ENCODE measurements at regions not wholly inside any gene's neighbourhood (a gene's known extent, or its start where the extent isn't known, plus 50 kb on each side); places are given as distances from the start of the nearest gene placed in this dataset.

DNA sequence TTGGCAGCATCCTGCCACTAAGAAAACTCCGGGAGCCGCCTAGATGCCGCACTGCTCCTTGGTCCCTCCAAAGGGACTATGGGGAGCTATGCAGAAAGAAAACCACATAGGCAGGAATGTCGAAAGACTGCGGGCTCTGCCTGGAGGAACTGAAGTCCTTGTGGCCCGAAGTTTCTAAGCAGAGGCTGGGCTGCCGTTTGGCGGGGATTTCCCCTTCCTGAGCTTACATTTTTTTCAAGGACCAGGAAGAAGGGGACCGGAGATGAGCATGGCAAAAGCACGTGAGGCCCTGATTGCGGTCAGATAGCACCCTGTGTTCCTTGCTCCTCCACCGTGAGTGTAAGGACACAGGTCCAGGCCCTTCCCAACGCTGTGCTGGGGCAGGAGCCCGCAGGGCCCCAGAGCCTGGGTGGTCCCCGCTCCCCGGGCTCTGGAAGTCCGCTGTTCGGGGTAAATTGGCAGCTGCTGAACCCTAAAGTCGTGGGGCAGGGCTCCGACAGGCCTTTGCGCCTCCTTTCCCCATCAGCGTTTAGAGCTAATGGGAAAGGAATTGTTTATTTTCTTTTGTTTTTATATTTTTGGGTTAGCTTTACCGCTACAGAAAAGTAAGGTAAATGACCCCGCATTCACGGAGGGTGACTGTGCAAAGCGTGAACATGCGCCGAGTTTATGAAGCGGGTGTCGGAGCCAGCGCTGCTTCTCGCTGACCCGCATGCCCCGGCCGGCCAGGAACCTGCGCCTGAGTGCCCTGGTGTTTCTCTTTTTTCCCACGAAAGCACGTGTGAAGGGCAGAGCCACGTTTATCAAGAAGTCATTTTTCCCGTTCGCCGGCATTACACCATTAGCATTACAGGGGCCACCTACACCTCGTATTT is 356.5 kb upstream of the ZNF32 start:
- no peak for DNase-seq (ENCODE audit: low spot score)
- TF ChIP-seq, protein P1, sequence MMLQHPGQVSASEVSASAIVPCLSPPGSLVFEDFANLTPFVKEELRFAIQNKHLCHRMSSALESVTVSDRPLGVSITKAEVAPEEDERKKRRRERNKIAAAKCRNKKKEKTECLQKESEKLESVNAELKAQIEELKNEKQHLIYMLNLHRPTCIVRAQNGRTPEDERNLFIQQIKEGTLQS (IDR thresholded peaks at IDR 0.05): no peak
- no peak for TF ChIP-seq EGR1 (IDR thresholded peaks at IDR 0.05; ENCODE audit: low read depth in 2 of 2)
- TF ChIP-seq, protein P2, sequence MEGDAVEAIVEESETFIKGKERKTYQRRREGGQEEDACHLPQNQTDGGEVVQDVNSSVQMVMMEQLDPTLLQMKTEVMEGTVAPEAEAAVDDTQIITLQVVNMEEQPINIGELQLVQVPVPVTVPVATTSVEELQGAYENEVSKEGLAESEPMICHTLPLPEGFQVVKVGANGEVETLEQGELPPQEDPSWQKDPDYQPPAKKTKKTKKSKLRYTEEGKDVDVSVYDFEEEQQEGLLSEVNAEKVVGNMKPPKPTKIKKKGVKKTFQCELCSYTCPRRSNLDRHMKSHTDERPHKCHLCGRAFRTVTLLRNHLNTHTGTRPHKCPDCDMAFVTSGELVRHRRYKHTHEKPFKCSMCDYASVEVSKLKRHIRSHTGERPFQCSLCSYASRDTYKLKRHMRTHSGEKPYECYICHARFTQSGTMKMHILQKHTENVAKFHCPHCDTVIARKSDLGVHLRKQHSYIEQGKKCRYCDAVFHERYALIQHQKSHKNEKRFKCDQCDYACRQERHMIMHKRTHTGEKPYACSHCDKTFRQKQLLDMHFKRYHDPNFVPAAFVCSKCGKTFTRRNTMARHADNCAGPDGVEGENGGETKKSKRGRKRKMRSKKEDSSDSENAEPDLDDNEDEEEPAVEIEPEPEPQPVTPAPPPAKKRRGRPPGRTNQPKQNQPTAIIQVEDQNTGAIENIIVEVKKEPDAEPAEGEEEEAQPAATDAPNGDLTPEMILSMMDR (IDR thresholded peaks at IDR 0.05; ENCODE audit: low read depth, low read length, missing input control): no peak
- TF ChIP-seq, protein P3, sequence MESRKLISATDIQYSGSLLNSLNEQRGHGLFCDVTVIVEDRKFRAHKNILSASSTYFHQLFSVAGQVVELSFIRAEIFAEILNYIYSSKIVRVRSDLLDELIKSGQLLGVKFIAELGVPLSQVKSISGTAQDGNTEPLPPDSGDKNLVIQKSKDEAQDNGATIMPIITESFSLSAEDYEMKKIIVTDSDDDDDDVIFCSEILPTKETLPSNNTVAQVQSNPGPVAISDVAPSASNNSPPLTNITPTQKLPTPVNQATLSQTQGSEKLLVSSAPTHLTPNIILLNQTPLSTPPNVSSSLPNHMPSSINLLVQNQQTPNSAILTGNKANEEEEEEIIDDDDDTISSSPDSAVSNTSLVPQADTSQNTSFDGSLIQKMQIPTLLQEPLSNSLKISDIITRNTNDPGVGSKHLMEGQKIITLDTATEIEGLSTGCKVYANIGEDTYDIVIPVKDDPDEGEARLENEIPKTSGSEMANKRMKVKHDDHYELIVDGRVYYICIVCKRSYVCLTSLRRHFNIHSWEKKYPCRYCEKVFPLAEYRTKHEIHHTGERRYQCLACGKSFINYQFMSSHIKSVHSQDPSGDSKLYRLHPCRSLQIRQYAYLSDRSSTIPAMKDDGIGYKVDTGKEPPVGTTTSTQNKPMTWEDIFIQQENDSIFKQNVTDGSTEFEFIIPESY (IDR thresholded peaks at IDR 0.05): no peak
- TF ChIP-seq FOXA1 (IDR thresholded peaks at IDR 0.05): no peak
- no peak for TF ChIP-seq SP1 (IDR thresholded peaks at IDR 0.05)
- TF ChIP-seq, protein P4, sequence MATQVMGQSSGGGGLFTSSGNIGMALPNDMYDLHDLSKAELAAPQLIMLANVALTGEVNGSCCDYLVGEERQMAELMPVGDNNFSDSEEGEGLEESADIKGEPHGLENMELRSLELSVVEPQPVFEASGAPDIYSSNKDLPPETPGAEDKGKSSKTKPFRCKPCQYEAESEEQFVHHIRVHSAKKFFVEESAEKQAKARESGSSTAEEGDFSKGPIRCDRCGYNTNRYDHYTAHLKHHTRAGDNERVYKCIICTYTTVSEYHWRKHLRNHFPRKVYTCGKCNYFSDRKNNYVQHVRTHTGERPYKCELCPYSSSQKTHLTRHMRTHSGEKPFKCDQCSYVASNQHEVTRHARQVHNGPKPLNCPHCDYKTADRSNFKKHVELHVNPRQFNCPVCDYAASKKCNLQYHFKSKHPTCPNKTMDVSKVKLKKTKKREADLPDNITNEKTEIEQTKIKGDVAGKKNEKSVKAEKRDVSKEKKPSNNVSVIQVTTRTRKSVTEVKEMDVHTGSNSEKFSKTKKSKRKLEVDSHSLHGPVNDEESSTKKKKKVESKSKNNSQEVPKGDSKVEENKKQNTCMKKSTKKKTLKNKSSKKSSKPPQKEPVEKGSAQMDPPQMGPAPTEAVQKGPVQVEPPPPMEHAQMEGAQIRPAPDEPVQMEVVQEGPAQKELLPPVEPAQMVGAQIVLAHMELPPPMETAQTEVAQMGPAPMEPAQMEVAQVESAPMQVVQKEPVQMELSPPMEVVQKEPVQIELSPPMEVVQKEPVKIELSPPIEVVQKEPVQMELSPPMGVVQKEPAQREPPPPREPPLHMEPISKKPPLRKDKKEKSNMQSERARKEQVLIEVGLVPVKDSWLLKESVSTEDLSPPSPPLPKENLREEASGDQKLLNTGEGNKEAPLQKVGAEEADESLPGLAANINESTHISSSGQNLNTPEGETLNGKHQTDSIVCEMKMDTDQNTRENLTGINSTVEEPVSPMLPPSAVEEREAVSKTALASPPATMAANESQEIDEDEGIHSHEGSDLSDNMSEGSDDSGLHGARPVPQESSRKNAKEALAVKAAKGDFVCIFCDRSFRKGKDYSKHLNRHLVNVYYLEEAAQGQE (IDR thresholded peaks at IDR 0.05): no peak
- no peak for TF ChIP-seq HNF4G (IDR thresholded peaks at IDR 0.05)
- TF ChIP-seq YY1 (IDR thresholded peaks at IDR 0.05): no peak
- no peak for TF ChIP-seq RAD21 (IDR thresholded peaks at IDR 0.05)
- no peak for TF ChIP-seq TAF1 (conservative IDR thresholded peaks at IDR 0.05)
- WGBS: 89% methylated on average over 43 of the region's 43 CpGs

DNA sequence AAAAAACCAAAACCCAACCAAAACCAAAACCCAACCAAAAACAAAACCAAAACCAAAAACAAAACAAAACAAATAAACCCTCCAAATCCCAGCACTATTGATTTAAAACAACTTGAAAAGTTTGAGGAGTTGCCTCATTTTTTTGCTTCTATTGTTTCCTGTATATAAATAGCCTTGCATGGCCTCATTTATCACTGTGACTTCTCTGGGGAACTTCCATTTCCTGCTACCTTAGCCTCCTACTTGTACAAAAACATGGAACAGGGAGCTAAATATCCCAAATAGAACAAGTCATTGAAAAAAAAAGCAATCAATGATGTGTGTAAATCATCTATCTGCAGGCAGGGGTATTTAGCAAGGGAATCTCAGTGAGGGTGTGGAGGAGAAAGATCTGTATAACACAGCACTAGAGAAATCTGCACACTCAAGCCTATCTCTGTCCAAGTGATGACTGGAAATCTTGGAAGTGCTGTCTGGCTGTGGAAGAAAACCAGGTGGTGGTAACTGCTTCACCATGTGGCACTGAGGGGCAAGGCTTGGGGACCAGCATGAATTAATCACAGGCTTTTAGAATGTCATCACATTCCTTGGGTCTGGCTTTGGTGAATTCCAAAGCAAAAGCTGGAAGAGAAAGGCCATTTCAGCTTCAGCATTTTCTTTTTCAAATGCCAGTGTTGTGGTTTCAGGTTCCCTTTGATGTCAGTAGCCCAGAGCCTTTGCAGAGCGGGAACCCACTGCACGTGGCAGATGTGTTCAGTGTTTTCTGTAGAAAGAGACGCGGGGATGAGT is 349.5 kb upstream of the ZNF32 start:
- 86% methylated on average over 4 of the region's 4 CpGs for WGBS
- Histone ChIP-seq H3K27ac (ENCODE audit: low read depth in 1 of 2, low read length in 2 of 2) (no peak overlapping the region), H3K9me3 (ENCODE audit: control insufficient read depth in 4 of 4, low read length in 3 of 4) (no peaks in the 10 kb centered on the region), H3K4me3 (ENCODE audit: low read depth in 1 of 3, low read length in 3 of 3) (no peak overlapping the region), H3K27me3 (ENCODE audit: control insufficient read depth in 4 of 4, insufficient read depth in 4 of 4, low read length in 3 of 4) (no peaks in the 10 kb centered on the region), H3K36me3 (ENCODE audit: control insufficient read depth in 4 of 4, insufficient read depth in 3 of 4, low read depth in 1 of 4, low read length in 3 of 4) (no peaks in the 10 kb centered on the region), H3K4me1 (ENCODE audit: control insufficient read depth in 4 of 4, insufficient read depth in 4 of 4, low read length in 3 of 4) (no peaks in the 10 kb centered on the region), H3K9ac (ENCODE audit: low read depth in 1 of 2, low read length in 2 of 2) (no peak overlapping the region)
- TF ChIP-seq, protein P1 (IDR thresholded peaks at IDR 0.05): no peak
- TF ChIP-seq HNF4A (conservative IDR thresholded peaks at IDR 0.05): no peak
- DNase-seq (ENCODE audit: low spot score): no peak

More for the DNA sequence above, 356.5 kb upstream of the ZNF32 start:
- Histone ChIP-seq H3K27ac (ENCODE audit: low read depth in 1 of 2, low read length in 2 of 2) (no peak overlapping the region), H3K27me3 (ENCODE audit: control insufficient read depth in 4 of 4, insufficient read depth in 4 of 4, low read length in 3 of 4) (peaks cover 0 to 2% (median 0%) of the 10 kb centered on the region in 4 donors), H3K9me3 (ENCODE audit: control insufficient read depth in 4 of 4, low read length in 3 of 4) (no peaks in the 10 kb centered on the region), H3K4me1 (ENCODE audit: control insufficient read depth in 4 of 4, insufficient read depth in 4 of 4, low read length in 3 of 4) (no peaks in the 10 kb centered on the region), H3K9ac (ENCODE audit: low read depth in 1 of 2, low read length in 2 of 2) (no peak overlapping the region), H3K36me3 (ENCODE audit: control insufficient read depth in 4 of 4, insufficient read depth in 3 of 4, low read depth in 1 of 4, low read length in 3 of 4) (no peaks in the 10 kb centered on the region), H3K4me3 (ENCODE audit: low read depth in 1 of 3, low read length in 3 of 3) (no peak overlapping the region)

Measured in liver (tissue), 8 donors.